Ascending aorta (tissue), 2 donors: ENCODE measurements at regions not wholly inside any gene's neighbourhood (a gene's known extent, or its start where the extent isn't known, plus 50 kb on each side); places are given as distances from the start of the nearest gene placed in this dataset.
"Not testable (repeated sequence)": the region's sequence is repeated elsewhere in the genome, so short reads cannot be mapped to it uniquely, and the experiment has no call there.

Source experiments
- DNase-seq, 2 donors: peaks; one replicate each; pipeline ENCODE4 v3.0.0-alpha.2; 2019; ENCODE audit warnings: low spot score in 2 of 2
- H3K27ac ChIP-seq, 2 donors: fragments of 200-600 bp; sonication (generic); one replicate each; pipeline ENCODE4 v1.5.1; 2016 to 2017; ENCODE audit warnings: mild to moderate bottlenecking in 1 of 2
- H3K27me3 ChIP-seq: fragments of 200-600 bp; sonication (generic); one replicate; pipeline ENCODE4 v1.5.1; 2017
- H3K36me3 ChIP-seq, 2 donors: fragments of 200-600 bp; sonication (generic); one replicate each; pipeline ENCODE4 v1.5.1; 2016
- H3K4me1 ChIP-seq, 2 donors: fragments of 200-600 bp; sonication (generic); one replicate each; pipeline ENCODE4 v1.5.1; 2016 to 2017; ENCODE audit warnings: mild to moderate bottlenecking in 1 of 2
- H3K4me3 ChIP-seq, 2 donors: fragments of 200-600 bp; sonication (generic); one replicate each; pipeline ENCODE4 v1.5.1; 2016 to 2017; ENCODE audit warnings: mild to moderate bottlenecking in 1 of 2
- H3K9me3 ChIP-seq, 2 donors: fragments of 200-600 bp; sonication (generic); one replicate each; pipeline ENCODE4 v1.5.1; 2016
- CTCF ChIP-seq, 3 experiments: fragments of 200-600 bp in 2 of 3; fragments of 450-650 bp in 1 of 3; sonication (generic) in 2 of 3; IDR thresholded peaks; one replicate each; pipeline ENCODE4 v1.5.1; 2016 to 2019; ENCODE audit warnings: antibody characterized with exemption in 3 of 3, mild to moderate bottlenecking in 1 of 3, moderate library complexity in 1 of 3
- intact Hi-C: fragments of 100-400 bp; cut with DNase I; formaldehyde crosslinking; loops from one replicate; pipeline ENCODE4 v1.15.1; 2023

GRCh38 chr7:32694182-32694581, 197.4 kb downstream of the KBTBD2 start:
- H3K36me3 ChIP-seq = no peaks in the 10 kb centered on the region
- intact Hi-C loops = no loop called here
- DNase-seq = no peak
- TF ChIP-seq CTCF (IDR thresholded peaks at IDR 0.05) = no peak
- no peak overlapping the region for H3K4me3 ChIP-seq
- H3K27me3 ChIP-seq = no peaks in the 10 kb centered on the region
- H3K9me3 ChIP-seq = peaks cover 0 to 18% of the 10 kb centered on the region in 2 donors
- no peaks in the 10 kb centered on the region for H3K4me1 ChIP-seq
- no peak overlapping the region for H3K27ac ChIP-seq

GRCh38 chr7:32691965-32692815, 196.9 kb downstream of the AVL9 start:
- H3K4me1 ChIP-seq, DNase-seq, H3K27me3 ChIP-seq, H3K36me3 ChIP-seq, H3K4me3 ChIP-seq, H3K27ac ChIP-seq, intact Hi-C loops: not testable (repeated sequence)
- H3K9me3 ChIP-seq = peaks cover 0 to 16% of the 10 kb centered on the region in 2 donors

GRCh38 chr7:32688092-32688491, 192.8 kb downstream of the AVL9 start:
- H3K27me3 ChIP-seq, H3K9me3 ChIP-seq, intact Hi-C loops, H3K4me3 ChIP-seq, H3K27ac ChIP-seq, DNase-seq, H3K36me3 ChIP-seq, H3K4me1 ChIP-seq: not testable (repeated sequence)

GRCh38 chr7:32681174-32681518, 185.9 kb downstream of the AVL9 start:
- Histone ChIP-seq H3K36me3 (no peaks in the 10 kb centered on the region), H3K9me3 (no peaks in the 10 kb centered on the region), H3K27ac (no peak overlapping the region), H3K4me3 (no peak overlapping the region), H3K27me3 (no peaks in the 10 kb centered on the region), H3K4me1 (no peaks in the 10 kb centered on the region)
- intact Hi-C loops = no loop called here
- no peak for TF ChIP-seq CTCF (IDR thresholded peaks at IDR 0.05)
- DNase-seq = no peak

- Histone ChIP-seq H3K36me3 (no peaks in the 10 kb centered on the region), H3K27ac (no peak overlapping the region), H3K9me3 (no peaks in the 10 kb centered on the region), H3K27me3 (no peaks in the 10 kb centered on the region), H3K4me3 (no peak overlapping the region), H3K4me1 (no peaks in the 10 kb centered on the region)
- intact Hi-C loops = no loop called here
- no peak for TF ChIP-seq CTCF (IDR thresholded peaks at IDR 0.05)
- DNase-seq = no peak
Measured at GRCh38 chr7:32680259-32681173, 185.2 kb downstream of the AVL9 start.

GRCh38 chr7:32679192-32679591, 183.9 kb downstream of the AVL9 start:
- intact Hi-C loops = no loop called here
- DNase-seq = no peak
- Histone ChIP-seq H3K4me3 (no peak overlapping the region), H3K27me3 (no peaks in the 10 kb centered on the region), H3K36me3 (no peaks in the 10 kb centered on the region), H3K4me1 (no peaks in the 10 kb centered on the region), H3K27ac (no peak overlapping the region), H3K9me3 (no peaks in the 10 kb centered on the region)
- no peak for TF ChIP-seq CTCF (IDR thresholded peaks at IDR 0.05)
